NCI-H1930 (cell line): ENCODE measurements at regions not wholly inside any gene's neighbourhood (a gene's known extent, or its start where the extent isn't known, plus 50 kb on each side); places are given as distances from the start of the nearest gene placed in this dataset.
"Not testable (repeated sequence)": the region's sequence is repeated elsewhere in the genome, so short reads cannot be mapped to it uniquely, and the experiment has no call there.

Source experiments
- DNase-seq, 2 experiments: peaks; one replicate each; lab custom pipeline; 2025; lab: John Stamatoyannopoulos, UW

- DNase-seq = not testable (repeated sequence)
These were observed 60.6 kb upstream of the DCN start for GRCh38 chr12:91243177-91243576.

DNA sequence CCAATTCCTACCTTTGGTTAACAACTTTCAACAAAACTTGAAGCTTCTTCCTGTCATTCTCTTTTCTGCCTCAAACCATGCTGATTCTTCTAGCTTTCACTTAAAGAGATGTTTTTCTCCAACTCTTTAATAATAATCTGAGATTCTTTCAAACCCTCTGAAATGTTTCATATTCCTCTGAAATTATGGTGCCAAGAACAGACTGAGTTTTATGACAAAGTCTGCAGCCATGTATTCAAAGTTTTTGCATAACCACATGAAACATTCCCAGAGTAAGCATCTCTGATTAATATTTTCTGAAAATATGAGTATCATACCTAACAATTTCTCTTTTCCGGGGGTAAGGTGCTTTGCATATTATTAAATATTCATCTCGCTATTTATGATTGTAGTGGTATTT is 59.1 kb upstream of the DCN start:
- DNase-seq = no peak

DNA sequence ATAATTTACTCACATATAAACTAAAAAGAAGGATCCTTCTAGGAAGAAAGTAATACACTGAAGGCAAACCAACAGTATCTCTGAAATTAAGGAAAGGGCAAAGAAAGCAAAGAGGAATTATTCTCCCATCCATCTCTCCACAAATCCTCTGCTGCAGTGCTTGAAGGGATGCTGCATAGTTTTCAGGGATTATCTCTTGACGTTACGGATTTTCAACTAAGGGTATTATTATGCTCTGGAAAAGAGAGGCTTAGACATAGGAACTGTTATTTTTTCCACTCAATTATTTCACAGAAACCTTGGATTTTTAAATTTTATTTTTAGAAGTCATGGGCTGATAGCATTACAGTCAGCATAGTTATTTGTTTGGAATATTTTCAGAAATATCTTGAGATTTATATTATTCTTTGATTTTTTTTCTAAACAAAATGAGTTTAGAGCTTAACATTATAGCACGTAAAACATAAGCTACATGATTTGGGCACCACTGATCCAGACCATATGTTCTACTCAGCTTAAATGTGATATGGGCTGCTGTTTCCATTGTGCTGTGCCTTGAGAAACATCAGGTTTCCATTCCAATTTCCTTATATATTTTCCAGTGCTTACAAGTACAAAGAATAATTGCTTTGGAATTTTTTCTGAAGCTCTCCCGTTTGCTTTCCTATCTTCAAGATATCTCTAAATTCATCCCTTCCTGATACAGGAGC is 57.9 kb upstream of the DCN start:
- DNase-seq = no peak

- no peak for DNase-seq
These were observed 56.9 kb upstream of the DCN start for GRCh38 chr12:91239481-91239880.
